T-helper 2 cell treated with Interferon-gamma antibody and Interleukin-4, amounts not matched to agents 5 μg/mL and 100 μg/mL, for 36 hours (primary cell): ENCODE measurements at regions not wholly inside any gene's neighbourhood (a gene's known extent, or its start where the extent isn't known, plus 50 kb on each side); places are given as distances from the start of the nearest gene placed in this dataset.

Source experiments
- DNase-seq: peaks from one replicate; pipeline ENCODE4 v3.0.0; 2021; ENCODE audit warnings: low spot score
- H3K27ac Mint-ChIP-seq: one replicate; pipeline ENCODE4 v1.8.0; 2021; ENCODE audit warnings: mild to moderate bottlenecking, mixed read lengths
- H3K27me3 Mint-ChIP-seq: one replicate; pipeline ENCODE4 v1.8.0; 2021; ENCODE audit warnings: low read depth, mixed read lengths
- H3K36me3 Mint-ChIP-seq: one replicate; pipeline ENCODE4 v1.8.0; 2021; ENCODE audit warnings: low read depth, mixed read lengths
- H3K4me1 Mint-ChIP-seq: one replicate; pipeline ENCODE4 v1.8.0; 2021; ENCODE audit warnings: low read depth, mixed read lengths
- H3K4me3 Mint-ChIP-seq: one replicate; pipeline ENCODE4 v1.8.0; 2022; ENCODE audit warnings: mild to moderate bottlenecking, moderate library complexity, mixed read lengths
- H3K9me3 Mint-ChIP-seq: one replicate; pipeline ENCODE4 v1.8.0; 2021; ENCODE audit warnings: mixed read lengths

GRCh38 chr4:124427095-124427767 is 285.3 kb downstream of the ANKRD50 start:
- Mint-ChIP-seq H3K4me1 (no peaks in the 10 kb centered on the region), H3K4me3 (no peak overlapping the region), H3K27me3 (no peaks in the 10 kb centered on the region), H3K9me3 (no peaks in the 10 kb centered on the region), H3K27ac (no peak overlapping the region), H3K36me3 (no peaks in the 10 kb centered on the region)
- DNase-seq = no peak

GRCh38 chr4:124428648-124429047 is 283.9 kb downstream of the ANKRD50 start:
- Mint-ChIP-seq H3K36me3 (no peaks in the 10 kb centered on the region), H3K9me3 (no peaks in the 10 kb centered on the region), H3K27me3 (no peaks in the 10 kb centered on the region), H3K4me1 (no peaks in the 10 kb centered on the region), H3K27ac (no peak overlapping the region), H3K4me3 (no peak overlapping the region)
- DNase-seq = no peak

DNA sequence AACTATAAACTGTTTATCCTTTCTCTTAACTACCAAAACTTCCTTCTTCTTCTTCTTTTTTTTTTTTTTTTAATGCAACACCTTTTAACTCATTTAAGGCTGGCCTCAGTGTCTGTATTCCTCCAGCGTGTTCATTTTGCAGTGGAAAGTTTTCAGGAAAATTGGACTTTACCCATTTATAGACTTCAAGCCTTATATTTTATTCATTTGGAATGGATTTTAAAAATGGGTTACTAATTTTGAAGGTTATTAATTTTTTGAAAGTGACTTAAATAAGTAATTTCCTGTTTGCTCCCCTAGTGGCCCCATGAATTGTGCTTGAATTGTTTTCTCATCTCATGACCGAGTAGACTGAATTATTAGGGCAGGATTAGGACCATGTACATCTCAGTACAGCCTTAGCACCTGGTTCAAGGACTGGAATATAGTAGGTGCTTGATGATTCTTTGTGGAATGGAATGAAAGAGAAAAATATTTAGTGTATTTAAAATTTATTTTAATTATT is 282.7 kb downstream of the ANKRD50 start:
- no peaks in the 10 kb centered on the region for H3K9me3 Mint-ChIP-seq
- no peaks in the 10 kb centered on the region for H3K4me1 Mint-ChIP-seq
- no peak overlapping the region for H3K27ac Mint-ChIP-seq
- no peaks in the 10 kb centered on the region for H3K36me3 Mint-ChIP-seq
- no peaks in the 10 kb centered on the region for H3K27me3 Mint-ChIP-seq
- no peak for DNase-seq
- H3K4me3 Mint-ChIP-seq = no peak overlapping the region

GRCh38 chr4:124431653-124432192 is 280.8 kb downstream of the ANKRD50 start:
- DNase-seq = no peak
- Mint-ChIP-seq H3K27me3 (no peaks in the 10 kb centered on the region), H3K9me3 (no peaks in the 10 kb centered on the region), H3K4me3 (no peak overlapping the region), H3K4me1 (no peaks in the 10 kb centered on the region), H3K36me3 (no peaks in the 10 kb centered on the region), H3K27ac (no peak overlapping the region)

DNA sequence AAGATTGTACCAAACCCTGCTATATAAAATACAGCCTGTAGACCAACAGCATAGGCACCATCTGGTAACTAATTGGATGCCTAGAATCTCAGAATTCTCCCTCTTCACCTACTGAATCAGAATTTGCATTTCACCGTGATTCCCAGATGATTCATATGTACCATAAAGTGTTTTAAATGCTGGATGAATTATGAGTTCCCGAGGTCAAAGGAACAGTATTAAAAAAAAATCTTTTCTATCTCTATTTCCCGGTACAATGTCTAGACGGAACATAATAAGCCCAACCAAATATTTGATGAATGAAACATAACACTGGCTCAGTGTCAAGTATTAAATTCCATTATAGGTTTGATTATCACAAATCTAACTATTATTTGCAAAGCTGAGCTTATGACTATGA is 280.0 kb downstream of the ANKRD50 start:
- no peak overlapping the region for H3K4me3 Mint-ChIP-seq
- H3K27me3 Mint-ChIP-seq = no peaks in the 10 kb centered on the region
- H3K9me3 Mint-ChIP-seq = no peaks in the 10 kb centered on the region
- H3K36me3 Mint-ChIP-seq = no peaks in the 10 kb centered on the region
- no peak for DNase-seq
- H3K27ac Mint-ChIP-seq = no peak overlapping the region
- H3K4me1 Mint-ChIP-seq = no peaks in the 10 kb centered on the region

DNA sequence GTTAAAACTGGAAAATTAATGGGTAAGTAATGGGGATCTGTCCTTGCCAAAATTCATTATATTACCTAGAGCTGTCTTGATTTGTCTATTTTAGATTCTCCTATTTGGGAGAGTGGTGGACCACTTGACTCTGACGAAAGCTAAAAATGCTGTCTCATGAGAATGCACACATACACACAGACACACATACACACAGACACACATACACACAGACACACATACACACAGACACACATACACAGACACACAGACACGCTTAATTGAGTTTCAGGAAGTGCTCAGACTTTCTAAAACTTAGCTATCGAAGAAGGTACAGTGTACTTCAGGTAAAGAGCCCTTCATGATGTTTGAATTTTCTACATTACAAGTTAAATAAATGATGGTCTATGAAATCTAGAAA is 279.5 kb downstream of the ANKRD50 start:
- no peak for DNase-seq
- no peaks in the 10 kb centered on the region for H3K36me3 Mint-ChIP-seq
- H3K27ac Mint-ChIP-seq = no peak overlapping the region
- no peak overlapping the region for H3K4me3 Mint-ChIP-seq
- H3K4me1 Mint-ChIP-seq = no peaks in the 10 kb centered on the region
- H3K9me3 Mint-ChIP-seq = no peaks in the 10 kb centered on the region
- no peaks in the 10 kb centered on the region for H3K27me3 Mint-ChIP-seq

DNA sequence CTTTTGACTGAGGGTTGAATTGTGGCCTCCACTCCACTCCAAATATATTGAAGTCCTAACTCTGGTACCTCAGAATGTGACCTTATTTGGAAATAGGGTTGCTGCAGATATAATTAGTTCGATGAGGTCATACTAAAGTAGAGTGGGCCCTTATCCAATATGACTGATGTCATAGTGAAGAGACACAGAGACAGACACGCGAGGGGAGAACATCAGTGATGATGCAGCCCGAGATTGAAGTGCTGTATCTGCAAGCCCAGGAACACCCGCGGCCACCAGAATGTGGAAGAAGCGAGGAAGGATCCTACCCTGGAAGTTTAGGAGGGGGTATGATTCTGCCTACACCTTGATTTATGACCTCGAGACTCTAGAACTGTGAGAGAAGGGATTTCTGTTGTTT is 279.0 kb downstream of the ANKRD50 start:
- no peak overlapping the region for H3K4me3 Mint-ChIP-seq
- no peaks in the 10 kb centered on the region for H3K36me3 Mint-ChIP-seq
- H3K9me3 Mint-ChIP-seq = no peaks in the 10 kb centered on the region
- H3K27ac Mint-ChIP-seq = no peak overlapping the region
- H3K4me1 Mint-ChIP-seq = no peaks in the 10 kb centered on the region
- no peaks in the 10 kb centered on the region for H3K27me3 Mint-ChIP-seq
- no peak for DNase-seq

DNA sequence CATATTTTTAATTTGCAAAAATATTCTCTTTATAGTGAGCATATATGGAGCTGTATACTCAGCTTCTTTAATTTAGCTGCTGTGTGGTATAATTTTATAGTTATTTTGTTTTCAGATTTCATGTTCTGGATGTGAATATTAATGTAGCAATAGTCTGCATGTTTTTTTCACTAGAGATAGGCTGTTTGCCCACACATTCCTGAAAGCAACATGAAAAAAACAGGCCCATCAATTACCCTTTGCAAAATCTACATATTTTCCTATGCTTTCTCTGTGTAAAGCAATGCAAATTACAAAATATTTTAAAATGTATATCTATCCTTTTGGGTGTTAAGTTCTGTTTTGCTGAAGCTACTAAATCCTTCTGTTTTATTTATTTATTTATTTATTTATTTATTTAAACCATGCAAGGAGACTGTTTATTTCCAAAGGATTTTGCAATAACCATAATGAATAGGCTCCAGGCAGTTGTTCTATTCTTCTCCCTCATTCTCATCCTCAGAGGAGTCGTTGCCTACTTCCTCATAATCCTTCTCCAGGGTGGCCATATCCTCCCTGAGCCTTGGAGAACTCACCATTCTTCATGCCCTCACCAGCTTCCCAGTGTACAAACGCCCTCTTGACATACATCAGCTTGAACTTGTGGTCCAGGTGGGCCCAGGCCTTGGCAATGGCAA is 277.1 kb downstream of the ANKRD50 start:
- no peak for DNase-seq
- H3K27me3 Mint-ChIP-seq = no peaks in the 10 kb centered on the region
- H3K27ac Mint-ChIP-seq = no peak overlapping the region
- no peak overlapping the region for H3K4me3 Mint-ChIP-seq
- no peaks in the 10 kb centered on the region for H3K4me1 Mint-ChIP-seq
- no peaks in the 10 kb centered on the region for H3K9me3 Mint-ChIP-seq
- H3K36me3 Mint-ChIP-seq = no peaks in the 10 kb centered on the region

DNA sequence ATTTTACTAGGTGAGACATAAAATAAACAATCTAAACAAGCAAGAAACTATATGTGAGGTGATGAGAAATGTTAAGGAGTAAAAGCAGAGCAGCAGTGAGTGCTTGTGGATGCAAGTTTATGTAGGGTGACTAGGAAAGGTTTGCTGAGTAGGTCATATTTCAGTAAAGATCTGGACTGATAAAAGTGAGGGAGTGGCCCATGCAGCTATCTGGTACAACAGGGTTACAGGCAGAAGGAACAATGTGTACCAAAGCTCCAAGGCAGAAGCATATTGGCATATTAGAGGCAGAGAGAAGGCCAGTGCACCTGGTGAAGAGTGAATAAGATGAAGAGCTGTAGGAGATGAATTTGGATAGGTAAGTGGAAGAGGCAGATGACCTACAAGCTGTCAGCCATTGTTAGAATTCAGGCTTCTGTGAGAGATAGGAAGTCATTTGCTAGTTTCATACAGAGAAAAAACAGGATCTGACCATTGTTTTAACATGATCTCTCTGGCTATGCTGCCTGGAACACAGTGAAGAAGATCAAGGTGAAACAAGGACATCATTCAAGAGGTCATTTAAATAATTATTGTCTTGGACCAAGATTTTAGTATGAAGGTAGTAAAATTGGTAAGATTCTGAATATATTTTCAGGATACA is 274.6 kb downstream of the ANKRD50 start:
- Mint-ChIP-seq H3K4me1 (no peaks in the 10 kb centered on the region), H3K27me3 (no peaks in the 10 kb centered on the region), H3K36me3 (no peaks in the 10 kb centered on the region), H3K27ac (no peak overlapping the region), H3K4me3 (no peak overlapping the region), H3K9me3 (no peaks in the 10 kb centered on the region)
- DNase-seq = no peak

DNA sequence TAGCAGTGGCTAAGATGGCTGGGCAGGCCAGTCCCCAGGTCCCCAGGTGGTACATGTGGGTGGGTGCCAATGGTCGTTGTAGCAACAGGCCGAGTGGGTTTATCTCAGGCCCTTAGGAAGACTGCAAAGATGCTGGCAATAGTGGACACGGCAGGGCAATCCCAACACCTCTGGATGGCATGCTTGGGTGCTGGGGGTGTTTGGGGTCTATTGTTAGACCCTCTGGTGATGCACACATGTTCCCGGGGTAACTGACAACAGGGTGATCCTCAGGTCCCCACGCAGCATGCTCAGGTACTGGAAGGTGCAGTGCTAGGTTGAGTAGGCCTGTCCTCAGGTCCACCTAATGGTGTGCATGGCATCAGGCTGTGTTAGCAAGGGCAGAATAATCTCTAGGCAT is 267.5 kb downstream of the ANKRD50 start:
- Mint-ChIP-seq H3K36me3 (no peaks in the 10 kb centered on the region), H3K9me3 (peaks cover 9% of the 10 kb centered on the region), H3K4me3 (no peak overlapping the region), H3K27me3 (no peaks in the 10 kb centered on the region), H3K4me1 (no peaks in the 10 kb centered on the region), H3K27ac (no peak overlapping the region)
- no peak for DNase-seq

- peaks cover 6% of the 10 kb centered on the region for H3K9me3 Mint-ChIP-seq
- H3K4me3 Mint-ChIP-seq = no peak overlapping the region
Observed at GRCh38 chr4:124449881-124450280, 262.7 kb downstream of the ANKRD50 start.

DNA sequence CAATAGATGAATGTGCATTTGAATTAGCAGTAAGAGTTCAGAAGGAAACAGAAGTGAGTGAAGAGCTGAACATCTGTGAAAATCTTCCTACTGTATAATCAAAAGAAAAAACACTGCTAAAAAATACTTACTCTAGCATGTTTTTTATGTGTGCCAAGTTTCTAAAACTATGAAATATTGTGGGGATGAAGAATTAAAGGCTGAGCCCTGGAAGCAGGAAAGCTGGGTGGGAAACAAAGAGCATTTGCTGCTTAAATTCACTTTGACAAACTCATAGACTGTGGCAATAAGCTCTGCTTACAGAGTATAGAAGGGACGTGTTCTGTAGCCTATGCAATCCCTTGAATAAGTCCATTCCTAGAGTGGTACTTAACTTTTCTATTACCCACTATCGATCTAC is 261.7 kb downstream of the ANKRD50 start:
- Mint-ChIP-seq H3K4me3 (no peak overlapping the region), H3K36me3 (no peaks in the 10 kb centered on the region), H3K27me3 (no peaks in the 10 kb centered on the region), H3K27ac (no peak overlapping the region), H3K4me1 (no peaks in the 10 kb centered on the region), H3K9me3 (peaks cover 6% of the 10 kb centered on the region)
- DNase-seq = no peak

More at GRCh38 chr4:124449881-124450280, 262.7 kb downstream of the ANKRD50 start:
- DNase-seq = no peak
- Mint-ChIP-seq H3K36me3 (no peaks in the 10 kb centered on the region), H3K4me1 (no peaks in the 10 kb centered on the region), H3K27ac (no peak overlapping the region), H3K27me3 (no peaks in the 10 kb centered on the region)

DNA sequence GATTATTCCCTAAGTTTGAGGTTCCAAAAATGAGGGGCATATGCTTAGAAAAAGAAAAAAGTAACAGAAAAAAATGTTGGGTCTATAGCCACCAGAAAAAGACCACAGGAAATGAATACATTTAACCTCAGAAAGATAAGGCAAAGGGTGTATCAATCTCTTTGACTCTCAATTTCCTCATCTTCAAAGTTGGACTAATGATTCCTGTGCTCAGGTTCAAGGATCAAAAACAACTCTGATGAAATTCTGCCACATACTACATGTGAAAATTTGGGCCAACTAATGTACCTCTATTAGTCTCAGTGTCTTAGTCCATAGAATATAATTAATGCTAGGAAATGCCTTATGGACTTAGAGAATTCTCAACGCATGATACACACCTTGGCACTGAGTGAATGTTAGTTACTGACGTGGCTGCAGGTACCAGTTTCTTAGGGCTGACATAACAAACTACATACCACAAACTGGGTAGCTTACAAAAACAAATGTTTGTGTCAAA is 257.7 kb downstream of the ANKRD50 start:
- no peaks in the 10 kb centered on the region for H3K9me3 Mint-ChIP-seq
- no peaks in the 10 kb centered on the region for H3K4me1 Mint-ChIP-seq
- DNase-seq = no peak

DNA sequence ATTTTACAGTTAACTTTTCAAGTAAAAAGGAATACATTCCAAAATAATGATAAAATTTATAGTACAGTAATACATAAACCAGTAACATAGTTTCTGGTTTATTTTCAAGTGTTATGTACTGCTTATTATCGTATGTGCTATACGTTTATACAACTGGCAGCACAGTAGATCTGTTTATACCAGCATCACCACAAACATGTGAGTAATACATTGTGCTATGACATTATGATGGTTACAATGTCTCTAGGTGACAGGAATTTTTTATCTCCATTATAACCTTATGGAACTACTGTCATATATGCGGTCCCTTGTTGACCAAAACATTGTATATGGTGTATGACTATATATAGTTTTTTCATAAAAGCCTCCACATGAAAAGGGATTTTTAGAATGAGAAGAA is 256.9 kb downstream of the ANKRD50 start:
- H3K9me3 Mint-ChIP-seq = no peaks in the 10 kb centered on the region
- H3K36me3 Mint-ChIP-seq = no peaks in the 10 kb centered on the region
- H3K27me3 Mint-ChIP-seq = no peaks in the 10 kb centered on the region
- no peak overlapping the region for H3K4me3 Mint-ChIP-seq
- no peak for DNase-seq
- no peaks in the 10 kb centered on the region for H3K4me1 Mint-ChIP-seq
- H3K27ac Mint-ChIP-seq = no peak overlapping the region

More for the DNA sequence above, 257.7 kb downstream of the ANKRD50 start:
- no peaks in the 10 kb centered on the region for H3K36me3 Mint-ChIP-seq
- no peak overlapping the region for H3K27ac Mint-ChIP-seq
- H3K4me3 Mint-ChIP-seq = no peak overlapping the region
- no peaks in the 10 kb centered on the region for H3K27me3 Mint-ChIP-seq
